Kidney (tissue), 13 donors: ENCODE measurements at regions not wholly inside any gene's neighbourhood (a gene's known extent, or its start where the extent isn't known, plus 50 kb on each side); places are given as distances from the start of the nearest gene placed in this dataset.
"Not testable (repeated sequence)": the region's sequence is repeated elsewhere in the genome, so short reads cannot be mapped to it uniquely, and the experiment has no call there.

ENCODE experiments used
- DNase-seq, 5 donors: peaks; one replicate each; pipeline ENCODE4 v3.0.0-alpha.2; 2013 to 2020
- FAIRE-seq: peaks from 2 replicates; lab custom pipeline; 2012; peaks lifted over from hg19 to GRCh38; lab: Jason Lieb, UNC
- H3K27ac ChIP-seq, 2 donors: one replicate each; pipeline ENCODE4 v1.7.0; 2013; ENCODE audit warnings: low read depth in 2 of 2, low read length in 2 of 2, inconsistent platforms in 1 of 2
- H3K27me3 ChIP-seq: one replicate; pipeline ENCODE4 v1.7.1; 2013; ENCODE audit warnings: low read length, inconsistent platforms; ENCODE audit not compliant: control insufficient read depth, insufficient read depth
- H3K36me3 ChIP-seq, 3 donors: one replicate each; pipeline versions ENCODE4 v1.7.0 to v1.7.1; 2013; ENCODE audit warnings: low read length in 3 of 3, control low read depth in 1 of 3, inconsistent platforms in 1 of 3; ENCODE audit not compliant: insufficient read depth in 3 of 3, control insufficient read depth in 2 of 3
- H3K4me1 ChIP-seq, 3 donors: one replicate each; pipeline versions ENCODE4 v1.7.0 to v1.7.1; 2013; ENCODE audit warnings: low read length in 3 of 3, inconsistent platforms in 1 of 3, low read depth in 1 of 3; ENCODE audit not compliant: control insufficient read depth in 2 of 3, insufficient read depth in 2 of 3
- H3K4me3 ChIP-seq, 3 donors: one replicate each; pipeline versions ENCODE4 v1.7.0 to v1.8.1; 2013; ENCODE audit warnings: low read length in 3 of 3, control low read depth in 1 of 3, inconsistent platforms in 1 of 3
- H3K9ac ChIP-seq, 3 donors: one replicate each; pipeline versions ENCODE4 v1.7.0 to v1.7.1; 2013; ENCODE audit warnings: low read length in 3 of 3, control low read depth in 1 of 3, inconsistent platforms in 1 of 3
- H3K9me3 ChIP-seq, 3 donors: one replicate each; pipeline versions ENCODE4 v1.7.0 to v1.7.1; 2013; ENCODE audit warnings: low read length in 3 of 3, control low read depth in 1 of 3, inconsistent platforms in 1 of 3; ENCODE audit not compliant: control insufficient read depth in 2 of 3, insufficient read depth in 1 of 3
- intact Hi-C: fragments of 100-400 bp; cut with DNase I; formaldehyde crosslinking; loops from one replicate; pipeline ENCODE4 v1.11.1; 2022
- TF ChIP-seq, protein P1 (sequence below): IDR thresholded peaks from 3 replicates; pipeline ENCODE4 v1.5.1; 2012; ENCODE audit warnings: mild to moderate bottlenecking, moderate library complexity, borderline replicate concordance; ENCODE audit not compliant: insufficient read depth; ENCODE audit errors: extremely low read depth
- donor health status: control.
- donor health status: control.
- donor health status: control.
- donor health status: control.
- donor health status: control.
- donor health status: DM: yes; HTN: yes; CAD: no.
- donor health status: Normal renal cell carcinoma (clear cell type).

DNA sequence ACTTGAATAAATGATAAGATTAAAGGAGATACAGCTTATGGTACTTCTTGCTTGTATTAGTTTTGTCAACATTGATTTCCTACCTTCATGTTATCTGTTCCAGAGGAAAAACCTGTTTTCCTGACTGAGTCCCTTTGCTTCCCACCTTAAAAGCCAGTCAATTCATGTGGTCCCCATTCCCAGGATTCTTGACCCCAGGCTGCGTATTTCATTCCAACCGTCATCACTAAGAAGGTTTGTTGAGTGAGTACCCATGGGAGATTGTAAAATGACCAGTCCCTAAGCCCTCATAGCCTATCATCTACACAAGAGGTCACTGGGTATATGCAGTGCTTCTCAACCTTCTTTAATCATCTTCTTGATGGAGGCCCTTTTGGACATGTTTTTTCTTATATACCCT is 52.2 kb downstream of the BEX3 start:
- intact Hi-C loops = no loop called here
- H3K4me3 ChIP-seq = no peak overlapping the region
- FAIRE-seq (no peak), DNase-seq (no peak)
- H3K27ac ChIP-seq = no peak overlapping the region
- no peaks in the 10 kb centered on the region for H3K27me3 ChIP-seq
- no peaks in the 10 kb centered on the region for H3K36me3 ChIP-seq
- H3K9ac ChIP-seq = no peak overlapping the region
- H3K4me1 ChIP-seq = no peaks in the 10 kb centered on the region
- H3K9me3 ChIP-seq = no peaks in the 10 kb centered on the region
- TF ChIP-seq, protein P1, sequence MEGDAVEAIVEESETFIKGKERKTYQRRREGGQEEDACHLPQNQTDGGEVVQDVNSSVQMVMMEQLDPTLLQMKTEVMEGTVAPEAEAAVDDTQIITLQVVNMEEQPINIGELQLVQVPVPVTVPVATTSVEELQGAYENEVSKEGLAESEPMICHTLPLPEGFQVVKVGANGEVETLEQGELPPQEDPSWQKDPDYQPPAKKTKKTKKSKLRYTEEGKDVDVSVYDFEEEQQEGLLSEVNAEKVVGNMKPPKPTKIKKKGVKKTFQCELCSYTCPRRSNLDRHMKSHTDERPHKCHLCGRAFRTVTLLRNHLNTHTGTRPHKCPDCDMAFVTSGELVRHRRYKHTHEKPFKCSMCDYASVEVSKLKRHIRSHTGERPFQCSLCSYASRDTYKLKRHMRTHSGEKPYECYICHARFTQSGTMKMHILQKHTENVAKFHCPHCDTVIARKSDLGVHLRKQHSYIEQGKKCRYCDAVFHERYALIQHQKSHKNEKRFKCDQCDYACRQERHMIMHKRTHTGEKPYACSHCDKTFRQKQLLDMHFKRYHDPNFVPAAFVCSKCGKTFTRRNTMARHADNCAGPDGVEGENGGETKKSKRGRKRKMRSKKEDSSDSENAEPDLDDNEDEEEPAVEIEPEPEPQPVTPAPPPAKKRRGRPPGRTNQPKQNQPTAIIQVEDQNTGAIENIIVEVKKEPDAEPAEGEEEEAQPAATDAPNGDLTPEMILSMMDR = no peak

DNA sequence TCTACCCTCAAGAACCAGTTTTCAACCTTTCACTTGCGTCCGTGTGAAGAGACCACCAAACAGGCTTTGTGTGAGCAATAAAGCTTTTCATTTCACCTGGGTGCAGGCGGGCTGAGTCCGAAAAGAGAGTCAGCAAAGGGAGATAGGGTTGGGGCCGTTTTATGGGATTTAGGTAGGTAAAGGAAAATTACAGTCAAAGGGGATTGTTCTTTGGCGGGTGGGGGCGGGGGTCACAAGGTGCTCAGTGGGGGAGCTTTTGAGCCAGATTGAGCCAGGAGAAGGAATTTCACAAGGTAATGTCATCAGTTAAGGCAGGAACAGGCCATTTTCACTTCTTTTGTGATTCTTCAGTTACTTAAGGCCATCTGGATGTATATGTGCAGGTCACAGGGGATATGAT is 52.7 kb downstream of the BEX3 start:
- H3K9ac ChIP-seq, DNase-seq, H3K4me1 ChIP-seq, H3K36me3 ChIP-seq, H3K27me3 ChIP-seq, FAIRE-seq, intact Hi-C loops, H3K4me3 ChIP-seq, H3K27ac ChIP-seq, H3K9me3 ChIP-seq: not testable (repeated sequence)

DNA sequence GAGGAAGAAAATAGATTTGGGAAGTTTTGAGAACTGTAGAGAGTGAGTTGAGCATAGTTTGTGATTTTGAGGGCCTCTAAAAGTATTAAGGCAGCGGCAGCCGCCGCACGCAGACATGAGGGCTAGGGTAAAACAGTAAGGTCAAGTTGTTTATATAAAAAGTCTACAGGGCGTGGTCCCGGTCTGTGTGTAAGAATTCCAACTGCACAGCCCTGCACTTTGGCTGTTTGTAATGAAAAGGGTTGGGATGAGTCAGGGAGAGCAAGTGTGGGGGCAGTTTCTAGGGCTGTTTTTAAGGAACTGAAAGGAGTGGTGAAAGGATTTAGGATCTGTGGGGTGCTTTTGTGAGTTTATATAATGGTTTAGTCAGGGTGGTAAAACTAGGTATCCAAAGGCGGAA is 55.0 kb downstream of the BEX3 start:
- DNase-seq (no peak), FAIRE-seq (no peak)
- H3K9ac ChIP-seq = no peak overlapping the region
- H3K27ac ChIP-seq = no peak overlapping the region
- intact Hi-C loops = no loop called here
- no peaks in the 10 kb centered on the region for H3K4me1 ChIP-seq
- H3K4me3 ChIP-seq = no peak overlapping the region
- TF ChIP-seq, protein P1 = no peak
- no peaks in the 10 kb centered on the region for H3K27me3 ChIP-seq
- H3K36me3 ChIP-seq = no peaks in the 10 kb centered on the region
- no peaks in the 10 kb centered on the region for H3K9me3 ChIP-seq

DNA sequence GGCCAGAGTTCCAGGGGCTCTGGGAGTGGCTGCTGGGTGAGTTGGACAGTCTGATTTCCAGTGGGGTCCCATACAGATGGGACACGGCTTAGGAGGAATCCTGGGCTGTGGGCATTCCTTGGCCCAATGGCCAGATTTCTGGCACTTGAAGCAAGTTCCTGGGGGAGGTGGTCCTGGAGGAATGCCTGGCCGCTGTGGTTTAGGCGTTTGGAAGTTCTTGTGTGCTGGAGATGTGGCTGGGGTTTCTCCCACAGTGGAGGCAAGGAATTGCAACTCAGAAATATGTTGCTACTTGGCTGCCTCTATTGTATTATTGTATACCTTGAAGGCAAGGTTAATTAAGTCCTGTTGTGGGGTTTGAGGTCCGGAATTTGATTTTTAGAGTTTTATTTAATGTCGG is 56.5 kb downstream of the BEX3 start:
- H3K4me3 ChIP-seq, DNase-seq, H3K4me1 ChIP-seq, H3K27ac ChIP-seq, intact Hi-C loops, H3K36me3 ChIP-seq, H3K27me3 ChIP-seq, FAIRE-seq, H3K9me3 ChIP-seq, H3K9ac ChIP-seq: not testable (repeated sequence)
